GM23338 (cell line): ENCODE measurements at regions not wholly inside any gene's neighbourhood (a gene's known extent, or its start where the extent isn't known, plus 50 kb on each side); places are given as distances from the start of the nearest gene placed in this dataset.

Source experiments
- ATAC-seq: fragments of 200-7000 bp; cut with Tn5 transposase; 3 replicates; pipeline ENCODE4 v1.9.1; 2020
- DNase-seq: peaks from one replicate; pipeline ENCODE4 v3.0.0-alpha.2; 2015; ENCODE audit warnings: low spot score
- H2AFZ ChIP-seq: fragments of 200-600 bp; sonication (generic); 2 replicates; pipeline ENCODE4 v1.8.0; 2016; ENCODE audit warnings: antibody characterized with exemption, mild to moderate bottlenecking, moderate library complexity
- H3F3A ChIP-seq: fragments of 200-600 bp; sonication (generic); replicated peaks from 2 replicates; pipeline ENCODE4 v1.8.0; 2017; ENCODE audit warnings: antibody characterized with exemption, mixed run types, low read depth
- H3K27ac ChIP-seq: fragments of 200-600 bp; sonication (generic); 2 replicates; pipeline ENCODE4 v1.6.1; 2016; ENCODE audit warnings: low read depth
- H3K27me3 ChIP-seq: fragments of 200-600 bp; sonication (generic); 2 replicates; pipeline ENCODE4 v1.8.0; 2016; ENCODE audit warnings: mild to moderate bottlenecking, mixed run types, moderate library complexity; ENCODE audit not compliant: insufficient read depth
- H3K36me3 ChIP-seq: fragments of 200-600 bp; sonication (generic); 2 replicates; pipeline ENCODE4 v1.8.0; 2016; ENCODE audit warnings: mild to moderate bottlenecking; ENCODE audit not compliant: insufficient read depth
- H3K4me1 ChIP-seq: fragments of 200-600 bp; sonication (generic); 2 replicates; pipeline ENCODE4 v1.8.0; 2016; ENCODE audit warnings: mild to moderate bottlenecking, moderate library complexity; ENCODE audit not compliant: insufficient read depth
- H3K4me2 ChIP-seq: fragments of 200-600 bp; sonication (generic); 2 replicates; pipeline ENCODE4 v1.7.1; 2017; ENCODE audit warnings: mixed run types
- H3K4me3 ChIP-seq: fragments of 200-600 bp; sonication (generic); 2 replicates; pipeline ENCODE4 v1.6.1; 2016; ENCODE audit warnings: mixed run types
- H3K79me2 ChIP-seq: fragments of 200-600 bp; sonication (generic); replicated peaks from 2 replicates; pipeline ENCODE4 v1.8.0; 2017; ENCODE audit warnings: mild to moderate bottlenecking; ENCODE audit not compliant: insufficient read depth
- H3K9me2 ChIP-seq: fragments of 200-600 bp; sonication (generic); 2 replicates; pipeline ENCODE4 v1.8.0; 2017; ENCODE audit not compliant: insufficient read depth
- H4K20me1 ChIP-seq: fragments of 200-600 bp; sonication (generic); replicated peaks from 2 replicates; pipeline ENCODE4 v1.8.0; 2017; ENCODE audit warnings: mild to moderate bottlenecking; ENCODE audit not compliant: insufficient read depth
- H3K27ac Mint-ChIP-seq: 2 replicates; pipeline ENCODE4 v1.8.0; 2020; ENCODE audit warnings: inconsistent platforms, mild to moderate bottlenecking, moderate library complexity, mixed read lengths
- H3K27me3 Mint-ChIP-seq: 3 replicates; pipeline ENCODE4 v1.8.0; 2022; ENCODE audit warnings: low read depth, mild to moderate bottlenecking, moderate library complexity, mixed read lengths, inconsistent platforms; ENCODE audit not compliant: insufficient read depth, poor library complexity
- H3K36me3 Mint-ChIP-seq: 3 replicates; pipeline ENCODE4 v1.8.0; 2021; ENCODE audit warnings: low read depth, mild to moderate bottlenecking, inconsistent platforms, moderate library complexity, mixed read lengths
- H3K4me1 Mint-ChIP-seq: 3 replicates; pipeline ENCODE4 v1.8.0; 2020; ENCODE audit warnings: mild to moderate bottlenecking, inconsistent platforms, mixed read lengths
- H3K4me3 Mint-ChIP-seq: 3 replicates; pipeline ENCODE4 v1.8.0; 2021; ENCODE audit warnings: moderate library complexity, mild to moderate bottlenecking, inconsistent platforms, mixed read lengths
- H3K9me3 Mint-ChIP-seq: 3 replicates; pipeline ENCODE4 v1.8.0; 2020; ENCODE audit warnings: moderate library complexity, mild to moderate bottlenecking, inconsistent platforms, mixed read lengths
- CREB1 ChIP-seq: fragments of 250-450 bp; sonication (Bioruptor Pico); IDR thresholded peaks from 2 replicates; pipeline ENCODE4 v1.5.0; 2020; ENCODE audit warnings: low read depth, mild to moderate bottlenecking, moderate library complexity
- CTCF ChIP-seq, 2 experiments: fragments of 200-600 bp in 1 of 2; sonication (generic) in 1 of 2; conservative IDR thresholded peaks; 2 replicates each; pipeline versions ENCODE4 v1.5.1 to v1.6.1; 2016 to 2017; ENCODE audit warnings: antibody characterized with exemption in 2 of 2, low read depth in 2 of 2, mild to moderate bottlenecking in 2 of 2, moderate library complexity in 1 of 2
- ETS1 ChIP-seq: IDR thresholded peaks from 2 replicates; pipeline ENCODE4 v1.6.1; 2016; ENCODE audit warnings: antibody characterized with exemption
- EZH2 ChIP-seq: fragments of 200-600 bp; sonication (generic); IDR thresholded peaks from one replicate; pipeline ENCODE4 v1.8.0; 2017; ENCODE audit warnings: antibody characterized with exemption, mild to moderate bottlenecking, low read depth; ENCODE audit not compliant: unreplicated experiment
- EZH2phosphoT487 ChIP-seq: fragments of 200-600 bp; sonication (generic); IDR thresholded peaks from one replicate; pipeline ENCODE4 v1.8.1; 2018; ENCODE audit warnings: antibody characterized with exemption; ENCODE audit not compliant: unreplicated experiment
- JUNB ChIP-seq: IDR thresholded peaks from one replicate; pipeline ENCODE4 v1.6.1; 2016; ENCODE audit warnings: antibody characterized with exemption; ENCODE audit not compliant: unreplicated experiment
- POLR2AphosphoS5 ChIP-seq: IDR thresholded peaks from 2 replicates; pipeline ENCODE4 v1.6.1; 2016; ENCODE audit warnings: antibody characterized with exemption, low read depth
- ZNF114 ChIP-seq: fragments of 250-450 bp; sonication (Bioruptor Pico); IDR thresholded peaks from 2 replicates; pipeline ENCODE4 v1.5.0; 2020; ENCODE audit warnings: mild to moderate bottlenecking, moderate library complexity
- ZNF331 ChIP-seq: fragments of 250-450 bp; sonication (Bioruptor Pico); IDR thresholded peaks from 2 replicates; pipeline ENCODE4 v1.5.0; 2020; ENCODE audit warnings: low read depth, mild to moderate bottlenecking, moderate library complexity
- TF ChIP-seq, protein P1 (sequence below): IDR thresholded peaks from one replicate; pipeline ENCODE4 v1.6.1; 2018; ENCODE audit warnings: antibody characterized with exemption; ENCODE audit not compliant: unreplicated experiment

DNA sequence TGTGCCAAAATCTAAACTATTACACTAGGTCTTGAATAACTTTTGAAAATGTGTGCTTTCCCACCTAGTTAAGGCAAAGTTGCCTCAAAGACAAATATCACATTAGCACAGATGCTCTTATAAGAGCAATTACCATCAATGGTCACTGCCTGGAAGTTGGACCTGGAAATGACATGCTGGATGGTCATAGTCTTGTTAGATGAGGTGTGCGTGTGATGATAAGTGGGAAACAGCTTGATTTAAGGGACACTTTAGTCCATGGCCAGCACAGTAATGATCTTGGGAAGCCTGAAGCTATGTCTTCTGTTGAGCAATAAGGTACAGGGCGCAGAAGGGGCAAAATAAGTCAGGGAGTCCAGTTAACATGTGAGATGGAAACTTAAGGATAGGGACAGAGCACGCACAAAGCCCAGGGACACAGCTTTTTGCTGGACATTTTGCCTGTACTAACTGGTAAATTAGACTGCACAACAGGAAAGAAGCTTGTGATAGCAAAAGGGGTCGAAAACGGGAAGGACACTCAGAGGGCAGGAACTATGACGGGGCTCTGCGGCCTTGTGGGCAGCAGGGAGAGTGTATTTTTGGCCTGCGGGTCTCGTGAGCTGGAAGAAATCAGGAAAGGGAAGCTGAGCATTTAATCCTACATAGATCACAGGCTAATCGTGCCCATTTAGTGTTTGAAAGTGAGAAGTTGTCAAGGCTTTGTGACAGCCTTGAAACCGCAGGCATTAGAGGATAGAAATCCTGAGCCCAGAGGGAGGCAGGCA is 66.7 kb upstream of the BMP2 start (continued):
- no peak for TF ChIP-seq CTCF (conservative IDR thresholded peaks at IDR 0.05; ENCODE audit: low read depth in 2 of 2)
- TF ChIP-seq EZH2 = no peak
- no peak for TF ChIP-seq CREB1 (CRISPR knock-in tag)
- no peak for TF ChIP-seq POLR2AphosphoS5
- no peak for TF ChIP-seq JUNB
- TF ChIP-seq, protein P1, sequence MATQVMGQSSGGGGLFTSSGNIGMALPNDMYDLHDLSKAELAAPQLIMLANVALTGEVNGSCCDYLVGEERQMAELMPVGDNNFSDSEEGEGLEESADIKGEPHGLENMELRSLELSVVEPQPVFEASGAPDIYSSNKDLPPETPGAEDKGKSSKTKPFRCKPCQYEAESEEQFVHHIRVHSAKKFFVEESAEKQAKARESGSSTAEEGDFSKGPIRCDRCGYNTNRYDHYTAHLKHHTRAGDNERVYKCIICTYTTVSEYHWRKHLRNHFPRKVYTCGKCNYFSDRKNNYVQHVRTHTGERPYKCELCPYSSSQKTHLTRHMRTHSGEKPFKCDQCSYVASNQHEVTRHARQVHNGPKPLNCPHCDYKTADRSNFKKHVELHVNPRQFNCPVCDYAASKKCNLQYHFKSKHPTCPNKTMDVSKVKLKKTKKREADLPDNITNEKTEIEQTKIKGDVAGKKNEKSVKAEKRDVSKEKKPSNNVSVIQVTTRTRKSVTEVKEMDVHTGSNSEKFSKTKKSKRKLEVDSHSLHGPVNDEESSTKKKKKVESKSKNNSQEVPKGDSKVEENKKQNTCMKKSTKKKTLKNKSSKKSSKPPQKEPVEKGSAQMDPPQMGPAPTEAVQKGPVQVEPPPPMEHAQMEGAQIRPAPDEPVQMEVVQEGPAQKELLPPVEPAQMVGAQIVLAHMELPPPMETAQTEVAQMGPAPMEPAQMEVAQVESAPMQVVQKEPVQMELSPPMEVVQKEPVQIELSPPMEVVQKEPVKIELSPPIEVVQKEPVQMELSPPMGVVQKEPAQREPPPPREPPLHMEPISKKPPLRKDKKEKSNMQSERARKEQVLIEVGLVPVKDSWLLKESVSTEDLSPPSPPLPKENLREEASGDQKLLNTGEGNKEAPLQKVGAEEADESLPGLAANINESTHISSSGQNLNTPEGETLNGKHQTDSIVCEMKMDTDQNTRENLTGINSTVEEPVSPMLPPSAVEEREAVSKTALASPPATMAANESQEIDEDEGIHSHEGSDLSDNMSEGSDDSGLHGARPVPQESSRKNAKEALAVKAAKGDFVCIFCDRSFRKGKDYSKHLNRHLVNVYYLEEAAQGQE = no peak
- TF ChIP-seq EZH2phosphoT487 = no peak
- TF ChIP-seq ZNF114 = no peak
- no peak for TF ChIP-seq ETS1
- no peak for TF ChIP-seq ZNF331 (CRISPR knock-in tag)

GRCh38 chr20:6699921-6700562 is 67.4 kb upstream of the BMP2 start:
- ATAC-seq (no peak), DNase-seq (no peak)
- Histone ChIP-seq H3K27ac (no peak overlapping the region), H3K4me2 (no peak overlapping the region), H3K9me2 (peaks cover 3% of the 10 kb centered on the region; the same call in 1 of the 2 replicates), H3K4me3 (no peak overlapping the region), H2AFZ (no peak overlapping the region), H3F3A (no peaks in the 10 kb centered on the region), H3K36me3 (no peaks in the 10 kb centered on the region), H3K79me2 (no peaks in the 10 kb centered on the region), H4K20me1 (no peaks in the 10 kb centered on the region), H3K27me3 (no peaks in the 10 kb centered on the region), H3K4me1 (no peaks in the 10 kb centered on the region)
- Mint-ChIP-seq H3K36me3 (peaks cover 2% of the 10 kb centered on the region; the same call in 1 of the 3 replicates), H3K27me3 (peaks cover 2% of the 10 kb centered on the region), H3K4me1 (peaks cover 15% of the 10 kb centered on the region), H3K9me3 (no peaks in the 10 kb centered on the region; the same call in 2 of the 3 replicates), H3K27ac (no peak overlapping the region), H3K4me3 (no peak overlapping the region)
- no peak for TF ChIP-seq EZH2phosphoT487
- no peak for TF ChIP-seq EZH2
- TF ChIP-seq, protein P1 = no peak
- TF ChIP-seq ZNF114 = no peak
- TF ChIP-seq CTCF (conservative IDR thresholded peaks at IDR 0.05; ENCODE audit: low read depth in 2 of 2) = no peak
- TF ChIP-seq ETS1 = no peak
